H1 (cell line): ENCODE measurements at regions not wholly inside any gene's neighbourhood (a gene's known extent, or its start where the extent isn't known, plus 50 kb on each side); places are given as distances from the start of the nearest gene placed in this dataset.

Experiments used
- ATF3 ChIP-seq: IDR thresholded peaks from 2 replicates; pipeline ENCODE4 v1.6.1; 2011; ENCODE audit warnings: low read depth, mild to moderate bottlenecking, low read length; ENCODE audit not compliant: insufficient read depth
- CEBPB ChIP-seq: IDR thresholded peaks from 2 replicates; pipeline ENCODE4 v1.6.1; 2012; ENCODE audit warnings: low read depth, low read length
- CTCF ChIP-seq, 3 experiments: IDR thresholded peaks; 1 replicate in 2 of 3; 2 replicates in 1 of 3; pipeline versions ENCODE4 v1.5.1 to v1.6.1; 2011; ENCODE audit warnings: low read length in 3 of 3, mild to moderate bottlenecking in 3 of 3, inconsistent platforms in 2 of 3, low read depth in 1 of 3, moderate library complexity in 1 of 3; ENCODE audit not compliant: insufficient read depth in 1 of 3; ENCODE audit errors: control extremely low read depth in 1 of 3
- EP300 ChIP-seq, 2 experiments: IDR thresholded peaks; 1 replicate in 1 of 2; 2 replicates in 1 of 2; pipeline ENCODE4 v1.6.1; 2011 to 2012; ENCODE audit warnings: low read depth in 2 of 2, low read length in 2 of 2, mild to moderate bottlenecking in 2 of 2, borderline replicate concordance in 1 of 2, inconsistent platforms in 1 of 2, moderate library complexity in 1 of 2
- EZH2 ChIP-seq: fragments of 200-600 bp; sonication (generic); IDR thresholded peaks from 2 replicates; pipeline ENCODE4 v1.7.1; 2012; ENCODE audit warnings: low read depth, mild to moderate bottlenecking, moderate library complexity, low read length, inconsistent platforms; ENCODE audit not compliant: severe bottlenecking
- HDAC6 ChIP-seq: IDR thresholded peaks from one replicate; pipeline ENCODE4 v1.7.1; 2012; ENCODE audit warnings: low read depth, mild to moderate bottlenecking, inconsistent platforms, low read length, moderate library complexity
- KDM1A ChIP-seq: fragments of 200-600, 300-600 bp; sonication (generic); IDR thresholded peaks from 2 replicates; pipeline ENCODE4 v1.7.1; 2016; ENCODE audit warnings: mild to moderate bottlenecking, low read length, borderline replicate concordance
- POLR2A ChIP-seq, 2 experiments: IDR thresholded peaks; 1 replicate in 1 of 2; 2 replicates in 1 of 2; pipeline ENCODE4 v1.6.1; 2011; ENCODE audit warnings: low read depth in 2 of 2, low read length in 2 of 2, mild to moderate bottlenecking in 2 of 2; ENCODE audit errors: control extremely low read depth in 1 of 2
- POLR2AphosphoS5 ChIP-seq: IDR thresholded peaks from 2 replicates; pipeline ENCODE4 v1.6.1; 2011; ENCODE audit warnings: low read depth, low read length
- RFX5 ChIP-seq: IDR thresholded peaks from 2 replicates; pipeline ENCODE4 v1.6.1; 2011; ENCODE audit warnings: low read depth, low read length, improper control_type of control experiment, borderline replicate concordance
- TAF1 ChIP-seq: IDR thresholded peaks from 2 replicates; pipeline ENCODE4 v1.6.1; 2011; ENCODE audit warnings: mild to moderate bottlenecking, low read depth, low read length
- YY1 ChIP-seq: IDR thresholded peaks from 2 replicates; pipeline ENCODE4 v1.6.1; 2011; ENCODE audit warnings: low read depth, mild to moderate bottlenecking, low read length

- TF ChIP-seq POLR2AphosphoS5 (no peak), CEBPB (no peak), EZH2 (no peak), EP300 (IDR thresholded peaks at IDR 0.05; ENCODE audit: borderline replicate concordance in 1 of 2, low read depth in 2 of 2, low read length in 2 of 2) (no peak), YY1 (no peak), HDAC6 (no peak), KDM1A (no peak), POLR2A (IDR thresholded peaks at IDR 0.05; ENCODE audit: control extremely low read depth in 1 of 2, low read depth in 2 of 2, low read length in 2 of 2) (no peak), TAF1 (no peak), ATF3 (no peak), RFX5 (no peak), CTCF (IDR thresholded peaks at IDR 0.05; ENCODE audit: control extremely low read depth in 1 of 3, insufficient read depth in 1 of 3, low read depth in 1 of 3, low read length in 3 of 3) (no peak)
Measured at GRCh38 chr15:37262922-37263608, 162.7 kb upstream of the MEIS2 start.
